Testis (tissue), 2 donors: ENCODE measurements at regions not wholly inside any gene's neighbourhood (a gene's known extent, or its start where the extent isn't known, plus 50 kb on each side); places are given as distances from the start of the nearest gene placed in this dataset.
"Not testable (repeated sequence)": the region's sequence is repeated elsewhere in the genome, so short reads cannot be mapped to it uniquely, and the experiment has no call there.

Experiments used
- DNase-seq: peaks from one replicate; pipeline ENCODE4 v3.0.0-alpha.2; 2019
- H3K27ac ChIP-seq, 2 donors: fragments of 200-600 bp; sonication (generic); one replicate each; pipeline ENCODE4 v1.5.1; 2019
- H3K27me3 ChIP-seq: fragments of 200-600 bp; sonication (generic); one replicate; pipeline ENCODE4 v1.5.1; 2019
- H3K36me3 ChIP-seq: fragments of 200-600 bp; sonication (generic); one replicate; pipeline ENCODE4 v1.5.1; 2017; ENCODE audit warnings: low read depth; ENCODE audit errors: missing control alignments
- H3K4me1 ChIP-seq: fragments of 200-600 bp; sonication (generic); one replicate; pipeline ENCODE4 v1.5.1; 2019
- H3K4me3 ChIP-seq, 2 donors: fragments of 200-600 bp; sonication (generic); one replicate each; pipeline ENCODE4 v1.5.1; 2017 to 2019
- H3K9me3 ChIP-seq: fragments of 200-600 bp; sonication (generic); one replicate; pipeline ENCODE4 v1.5.1; 2017
- CTCF ChIP-seq, 3 experiments: fragments of 450-650 bp in 2 of 3; fragments of 200-600 bp in 1 of 3; sonication (generic) in 1 of 3; IDR thresholded peaks; one replicate each; pipeline ENCODE4 v1.5.1; 2016 to 2019; ENCODE audit warnings: antibody characterized with exemption in 3 of 3, mild to moderate bottlenecking in 2 of 3, moderate library complexity in 1 of 3
- POLR2A ChIP-seq: fragments of 450-650 bp; IDR thresholded peaks from one replicate; pipeline ENCODE4 v1.6.1; 2017; ENCODE audit warnings: antibody characterized with exemption, mild to moderate bottlenecking, moderate library complexity
- WGBS, 2 donors: methylation state at CpG; one replicate each; pipeline ENCODE4 v1.1.5; 2018; 5-methylcytosine and 5-hydroxymethylcytosine counted together
- intact Hi-C: fragments of 100-400 bp; cut with DNase I; formaldehyde crosslinking; loops from one replicate; pipeline ENCODE4 v1.15.1; 2023; ENCODE audit warnings: low total_unique reads

- DNase-seq: no peak
- intact Hi-C loops: no loop called here
- H3K27me3 ChIP-seq: no peaks in the 10 kb centered on the region
- WGBS, 2 donors: 83 to 100% methylated on average over 1 of the region's 1 CpG
- H3K36me3 ChIP-seq: no peaks in the 10 kb centered on the region
- no peaks in the 10 kb centered on the region for H3K9me3 ChIP-seq
- TF ChIP-seq CTCF (IDR thresholded peaks at IDR 0.05) (no peak), POLR2A (no peak)
- no peak overlapping the region for H3K27ac ChIP-seq
- no peaks in the 10 kb centered on the region for H3K4me1 ChIP-seq
- H3K4me3 ChIP-seq: no peak overlapping the region
Measured at GRCh38 chr9:20237686-20238085, 384.6 kb downstream of the MLLT3 start.

- DNase-seq: no peak
- no peaks in the 10 kb centered on the region for H3K36me3 ChIP-seq
- no peak for TF ChIP-seq CTCF (IDR thresholded peaks at IDR 0.05)
- TF ChIP-seq POLR2A: no peak
- H3K4me1 ChIP-seq: no peaks in the 10 kb centered on the region
- no peak overlapping the region for H3K27ac ChIP-seq
- no peaks in the 10 kb centered on the region for H3K27me3 ChIP-seq
- H3K4me3 ChIP-seq: no peak overlapping the region
- no peaks in the 10 kb centered on the region for H3K9me3 ChIP-seq
- WGBS, 2 donors: 89 to 92% methylated on average over 4 of the region's 4 CpGs
- intact Hi-C loops: no loop called here
Measured at GRCh38 chr9:20236676-20237075, 385.6 kb downstream of the MLLT3 start.

- H3K36me3 ChIP-seq, DNase-seq, intact Hi-C loops, H3K4me1 ChIP-seq, H3K9me3 ChIP-seq, H3K4me3 ChIP-seq, H3K27me3 ChIP-seq, H3K27ac ChIP-seq: not testable (repeated sequence)
- 91 to 95% methylated on average over 10 to 11 of the region's 11 CpGs for WGBS, 2 donors
Measured at GRCh38 chr9:20235206-20235605, 387.1 kb downstream of the MLLT3 start.

- WGBS, 2 donors: 49 to 69% methylated on average over 2 of the region's 2 CpGs
- H3K27me3 ChIP-seq: no peaks in the 10 kb centered on the region
- TF ChIP-seq POLR2A (no peak), CTCF (IDR thresholded peaks at IDR 0.05) (no peak)
- no peaks in the 10 kb centered on the region for H3K36me3 ChIP-seq
- peaks cover 7% of the 10 kb centered on the region for H3K4me1 ChIP-seq
- H3K4me3 ChIP-seq: no peak overlapping the region
- peak; percentile 25 for DNase-seq
- no peaks in the 10 kb centered on the region for H3K9me3 ChIP-seq
- intact Hi-C loops: no loop called here
- no peak overlapping the region for H3K27ac ChIP-seq
Measured at GRCh38 chr9:20228096-20228495, 394.2 kb downstream of the MLLT3 start.

GRCh38 chr9:20227166-20227874 is 395.0 kb downstream of the MLLT3 start:
- H3K4me1 ChIP-seq: peaks cover 7% of the 10 kb centered on the region
- 19 to 28% methylated on average over 2 of the region's 2 CpGs for WGBS, 2 donors
- TF ChIP-seq CTCF (IDR thresholded peaks at IDR 0.05): no peak
- no peak for DNase-seq
- H3K27ac ChIP-seq: no peak overlapping the region
- no peaks in the 10 kb centered on the region for H3K27me3 ChIP-seq
- no peaks in the 10 kb centered on the region for H3K9me3 ChIP-seq
- H3K36me3 ChIP-seq: no peaks in the 10 kb centered on the region
- intact Hi-C loops: no loop called here
- H3K4me3 ChIP-seq: no peak overlapping the region
